ENCODE measurements at regions not wholly inside any gene's neighbourhood (a gene's known extent, or its start where the extent isn't known, plus 50 kb on each side); places are given as distances from the start of the nearest gene placed in this dataset.

DNA sequence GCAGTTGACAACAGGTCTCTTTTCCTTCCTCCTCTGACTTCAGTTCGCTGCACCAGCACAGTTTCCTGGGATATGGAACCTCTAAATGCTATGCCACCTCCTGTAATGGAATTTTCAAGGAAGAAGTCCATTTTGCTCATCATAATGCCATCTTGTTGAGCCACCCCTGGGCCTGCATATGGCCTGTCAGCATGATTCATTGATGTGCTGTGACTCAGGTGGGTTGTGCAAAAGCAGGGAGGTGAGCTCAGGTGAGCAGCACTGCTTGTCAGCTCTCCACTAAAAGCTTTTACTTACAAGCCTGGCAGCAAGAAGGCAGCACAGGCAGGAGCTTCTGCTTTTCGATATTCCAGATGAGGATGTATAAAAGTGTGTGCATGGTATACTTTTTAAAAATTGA, 247.1 kb upstream of the LMCD1 start:
- no peaks in the 10 kb centered on the region for H3K27me3 ChIP-seq
- no peak for DNase-seq (ENCODE audit: low spot score in 2 of 2)
- no peaks in the 10 kb centered on the region for H3K4me1 ChIP-seq
- H3K4me3 ChIP-seq, result no peak overlapping the region
- TF ChIP-seq, protein P1, sequence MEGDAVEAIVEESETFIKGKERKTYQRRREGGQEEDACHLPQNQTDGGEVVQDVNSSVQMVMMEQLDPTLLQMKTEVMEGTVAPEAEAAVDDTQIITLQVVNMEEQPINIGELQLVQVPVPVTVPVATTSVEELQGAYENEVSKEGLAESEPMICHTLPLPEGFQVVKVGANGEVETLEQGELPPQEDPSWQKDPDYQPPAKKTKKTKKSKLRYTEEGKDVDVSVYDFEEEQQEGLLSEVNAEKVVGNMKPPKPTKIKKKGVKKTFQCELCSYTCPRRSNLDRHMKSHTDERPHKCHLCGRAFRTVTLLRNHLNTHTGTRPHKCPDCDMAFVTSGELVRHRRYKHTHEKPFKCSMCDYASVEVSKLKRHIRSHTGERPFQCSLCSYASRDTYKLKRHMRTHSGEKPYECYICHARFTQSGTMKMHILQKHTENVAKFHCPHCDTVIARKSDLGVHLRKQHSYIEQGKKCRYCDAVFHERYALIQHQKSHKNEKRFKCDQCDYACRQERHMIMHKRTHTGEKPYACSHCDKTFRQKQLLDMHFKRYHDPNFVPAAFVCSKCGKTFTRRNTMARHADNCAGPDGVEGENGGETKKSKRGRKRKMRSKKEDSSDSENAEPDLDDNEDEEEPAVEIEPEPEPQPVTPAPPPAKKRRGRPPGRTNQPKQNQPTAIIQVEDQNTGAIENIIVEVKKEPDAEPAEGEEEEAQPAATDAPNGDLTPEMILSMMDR (IDR thresholded peaks at IDR 0.05), result no peak
- no peak for TF ChIP-seq POLR2A (IDR thresholded peaks at IDR 0.05)
- TF ChIP-seq POLR2AphosphoS5 (IDR thresholded peaks at IDR 0.05), result no peak
- no peaks in the 10 kb centered on the region for H3K36me3 ChIP-seq
- intact Hi-C loops (cut with DNase I; ENCODE audit: low total_unique reads), result no loop called here
- no peak overlapping the region for H3K27ac ChIP-seq
- no peaks in the 10 kb centered on the region for H3K9me3 ChIP-seq

DNA sequence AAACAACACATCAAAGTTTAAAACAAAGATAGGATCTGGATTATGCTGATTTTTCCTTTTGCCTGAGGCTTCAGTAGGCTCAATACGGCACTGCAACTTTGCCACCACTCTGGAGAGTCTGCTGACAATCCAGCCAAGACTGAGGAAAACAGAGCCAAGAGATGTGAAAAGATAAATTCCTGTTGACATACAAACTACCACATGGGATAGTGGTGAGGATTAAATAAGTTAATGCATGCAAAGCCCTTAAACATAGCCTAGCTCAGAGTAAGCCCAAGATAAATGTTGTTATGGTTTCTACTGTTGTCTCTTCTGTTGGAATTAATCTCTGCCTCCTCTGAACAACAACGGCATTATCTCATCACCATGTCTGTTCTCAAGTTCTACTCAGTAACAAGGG, 245.9 kb upstream of the LMCD1 start:
- H3K27ac ChIP-seq, result no peak overlapping the region
- no peak for TF ChIP-seq POLR2AphosphoS5 (IDR thresholded peaks at IDR 0.05)
- TF ChIP-seq, protein P1 (IDR thresholded peaks at IDR 0.05), result no peak
- TF ChIP-seq POLR2A (IDR thresholded peaks at IDR 0.05), result no peak
- no peaks in the 10 kb centered on the region for H3K9me3 ChIP-seq
- intact Hi-C loops (cut with DNase I; ENCODE audit: low total_unique reads), result no loop called here
- no peaks in the 10 kb centered on the region for H3K36me3 ChIP-seq
- H3K4me1 ChIP-seq, result no peaks in the 10 kb centered on the region
- DNase-seq (ENCODE audit: low spot score in 2 of 2), result no peak
- no peaks in the 10 kb centered on the region for H3K27me3 ChIP-seq
- H3K4me3 ChIP-seq, result no peak overlapping the region

DNA sequence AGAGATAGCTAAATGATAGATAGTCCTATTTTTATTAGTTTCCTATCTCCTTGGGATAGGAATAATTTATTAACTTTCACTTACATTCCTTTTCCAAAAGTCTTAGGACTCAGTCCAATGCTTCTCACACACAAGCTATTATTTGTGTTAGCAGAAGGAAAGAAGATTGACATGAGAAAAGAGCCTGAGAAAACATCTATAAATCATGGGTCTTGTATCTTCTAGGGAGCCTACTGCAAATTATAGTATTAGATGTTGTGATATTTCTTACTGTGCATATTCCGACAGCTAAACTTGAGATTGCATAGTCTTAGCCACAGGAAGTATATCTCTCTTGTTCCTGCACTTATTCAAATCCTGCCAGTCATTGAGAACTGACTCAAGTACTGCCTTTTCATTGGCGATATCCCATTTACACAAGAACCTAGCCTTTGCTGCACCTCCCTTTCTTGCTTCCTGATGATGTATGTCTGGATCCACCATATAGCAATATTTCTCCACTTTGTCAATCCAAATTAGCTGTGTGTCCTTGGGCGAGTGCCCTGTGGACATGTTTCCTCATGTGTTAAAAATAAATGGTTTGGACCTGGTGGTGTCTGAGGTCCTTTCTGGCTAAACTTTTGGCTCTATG, 245.1 kb upstream of the LMCD1 start:
- TF ChIP-seq POLR2AphosphoS5 (IDR thresholded peaks at IDR 0.05) (no peak), POLR2A (IDR thresholded peaks at IDR 0.05) (no peak)
- TF ChIP-seq, protein P1 (IDR thresholded peaks at IDR 0.05), result no peak
- no peaks in the 10 kb centered on the region for H3K27me3 ChIP-seq
- DNase-seq (ENCODE audit: low spot score in 2 of 2), result no peak
- no peak overlapping the region for H3K27ac ChIP-seq
- no peaks in the 10 kb centered on the region for H3K36me3 ChIP-seq
- H3K4me1 ChIP-seq, result no peaks in the 10 kb centered on the region
- no peak overlapping the region for H3K4me3 ChIP-seq
- H3K9me3 ChIP-seq, result peaks cover 0 to 6% of the 10 kb centered on the region in 2 donors
- intact Hi-C loops (cut with DNase I; ENCODE audit: low total_unique reads), result no loop called here

DNA sequence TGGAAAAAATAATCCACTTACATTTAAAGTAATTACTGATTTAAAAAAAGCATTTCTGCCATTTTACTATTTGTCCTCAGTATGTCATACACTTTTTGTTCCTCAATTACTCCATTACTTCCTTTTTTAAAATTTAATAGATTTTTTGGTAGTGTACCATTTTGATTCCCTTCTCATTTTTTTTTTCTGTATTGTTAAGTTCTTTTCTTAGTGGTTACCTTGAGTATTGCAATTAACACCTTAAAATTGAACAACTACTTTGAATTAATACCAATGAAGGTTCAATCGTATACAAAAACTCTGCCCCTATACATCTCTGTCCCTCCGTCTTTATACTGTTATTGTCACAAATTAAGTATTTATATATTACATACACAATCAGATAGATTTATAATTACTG, 240.6 kb upstream of the LMCD1 start:
- H3K4me3 ChIP-seq, result no peak overlapping the region
- H3K27me3 ChIP-seq, result no peaks in the 10 kb centered on the region
- H3K9me3 ChIP-seq, result peaks cover 0 to 9% of the 10 kb centered on the region in 2 donors
- no peak overlapping the region for H3K27ac ChIP-seq
- H3K36me3 ChIP-seq, result no peaks in the 10 kb centered on the region
- H3K4me1 ChIP-seq, result no peaks in the 10 kb centered on the region
- no peak for DNase-seq (ENCODE audit: low spot score in 2 of 2)
- intact Hi-C loops (cut with DNase I; ENCODE audit: low total_unique reads), result no loop called here
- TF ChIP-seq POLR2AphosphoS5 (IDR thresholded peaks at IDR 0.05), result no peak
- TF ChIP-seq, protein P1 (IDR thresholded peaks at IDR 0.05), result no peak
- no peak for TF ChIP-seq POLR2A (IDR thresholded peaks at IDR 0.05)

DNA sequence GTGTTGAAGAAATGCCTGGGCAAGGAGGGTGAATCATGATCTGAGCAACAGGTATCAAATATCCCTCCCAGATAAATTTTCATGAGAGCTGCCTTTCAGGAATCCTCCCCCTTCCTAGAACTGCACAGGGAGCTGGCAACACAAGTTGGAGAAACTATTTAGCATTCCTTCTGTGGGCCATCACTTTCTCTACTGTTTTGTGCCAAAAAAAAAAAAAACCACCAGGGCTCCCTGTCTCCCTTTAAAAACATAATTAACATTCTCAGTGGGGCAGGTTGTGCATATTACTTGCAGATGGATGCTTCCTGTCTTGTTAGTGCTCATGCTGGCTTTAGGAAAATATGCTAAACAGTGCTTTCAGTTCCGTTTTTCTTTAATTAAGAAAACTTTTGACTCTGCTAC, 234.9 kb upstream of the LMCD1 start:
- no peaks in the 10 kb centered on the region for H3K36me3 ChIP-seq
- no peaks in the 10 kb centered on the region for H3K27me3 ChIP-seq
- H3K9me3 ChIP-seq, result peaks cover 0 to under 1% of the 10 kb centered on the region in 2 donors
- no peaks in the 10 kb centered on the region for H3K4me1 ChIP-seq
- no peak for TF ChIP-seq POLR2AphosphoS5 (IDR thresholded peaks at IDR 0.05)
- no peak overlapping the region for H3K4me3 ChIP-seq
- no peak for DNase-seq (ENCODE audit: low spot score in 2 of 2)
- H3K27ac ChIP-seq, result no peak overlapping the region
- intact Hi-C loops (cut with DNase I; ENCODE audit: low total_unique reads), result no loop called here

DNA sequence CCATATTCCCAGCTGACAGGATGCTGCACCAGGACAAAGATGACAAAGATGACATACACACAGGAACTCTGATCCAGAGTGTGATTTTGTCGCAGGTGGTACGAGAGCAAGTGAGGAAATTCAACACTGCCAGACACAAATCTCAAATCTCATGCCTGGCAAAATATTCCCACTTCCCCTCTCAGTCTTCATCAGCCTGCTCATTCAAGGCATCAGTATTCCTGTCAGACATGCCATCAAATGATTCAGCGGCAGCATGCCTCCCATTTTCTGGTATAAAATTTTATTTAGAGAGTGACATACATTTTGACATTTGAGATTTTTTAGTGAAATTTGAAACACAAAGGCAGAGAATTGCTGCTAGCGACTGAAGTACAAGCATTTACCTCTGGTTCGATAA, 228.1 kb upstream of the LMCD1 start:
- DNase-seq (ENCODE audit: low spot score in 2 of 2), result no peak
- H3K27me3 ChIP-seq, result no peaks in the 10 kb centered on the region
- no peak for TF ChIP-seq POLR2AphosphoS5 (IDR thresholded peaks at IDR 0.05)
- no peak for TF ChIP-seq POLR2A (IDR thresholded peaks at IDR 0.05)
- TF ChIP-seq, protein P1 (IDR thresholded peaks at IDR 0.05), result no peak
- no peaks in the 10 kb centered on the region for H3K9me3 ChIP-seq
- H3K27ac ChIP-seq, result no peak overlapping the region
- no peaks in the 10 kb centered on the region for H3K4me1 ChIP-seq
- intact Hi-C loops (cut with DNase I; ENCODE audit: low total_unique reads), result no loop called here
- no peak overlapping the region for H3K4me3 ChIP-seq
- H3K36me3 ChIP-seq, result no peaks in the 10 kb centered on the region
